Urinary bladder (tissue), 3 donors: ENCODE measurements at regions not wholly inside any gene's neighbourhood (a gene's known extent, or its start where the extent isn't known, plus 50 kb on each side); places are given as distances from the start of the nearest gene placed in this dataset.

Experiments
- DNase-seq: peaks from one replicate; pipeline ENCODE4 v3.0.0-alpha.2; 2015; ENCODE audit errors: extremely low spot score
- H3K27ac ChIP-seq: one replicate; pipeline ENCODE4 v1.5.1; 2013; ENCODE audit warnings: low read depth, mild to moderate bottlenecking, moderate library complexity
- H3K36me3 ChIP-seq: one replicate; pipeline ENCODE4 v1.6.1; 2013; ENCODE audit warnings: mild to moderate bottlenecking, moderate library complexity; ENCODE audit not compliant: insufficient read depth
- H3K4me1 ChIP-seq: one replicate; pipeline ENCODE4 v1.6.1; 2013; ENCODE audit warnings: mild to moderate bottlenecking, moderate library complexity; ENCODE audit not compliant: insufficient read depth
- H3K4me3 ChIP-seq: one replicate; pipeline ENCODE4 v1.5.1; 2013; ENCODE audit warnings: low read depth, low read length
- WGBS: extraction: QIAGEN DNeasy Blood & Tissue Kit; methylation state at CpG from one replicate; pipeline ENCODE4 v1.1.7; 2013; 5-methylcytosine and 5-hydroxymethylcytosine counted together
- donor health status: healthy with polysubstance abuse.
- donor health status: healthy.

DNA sequence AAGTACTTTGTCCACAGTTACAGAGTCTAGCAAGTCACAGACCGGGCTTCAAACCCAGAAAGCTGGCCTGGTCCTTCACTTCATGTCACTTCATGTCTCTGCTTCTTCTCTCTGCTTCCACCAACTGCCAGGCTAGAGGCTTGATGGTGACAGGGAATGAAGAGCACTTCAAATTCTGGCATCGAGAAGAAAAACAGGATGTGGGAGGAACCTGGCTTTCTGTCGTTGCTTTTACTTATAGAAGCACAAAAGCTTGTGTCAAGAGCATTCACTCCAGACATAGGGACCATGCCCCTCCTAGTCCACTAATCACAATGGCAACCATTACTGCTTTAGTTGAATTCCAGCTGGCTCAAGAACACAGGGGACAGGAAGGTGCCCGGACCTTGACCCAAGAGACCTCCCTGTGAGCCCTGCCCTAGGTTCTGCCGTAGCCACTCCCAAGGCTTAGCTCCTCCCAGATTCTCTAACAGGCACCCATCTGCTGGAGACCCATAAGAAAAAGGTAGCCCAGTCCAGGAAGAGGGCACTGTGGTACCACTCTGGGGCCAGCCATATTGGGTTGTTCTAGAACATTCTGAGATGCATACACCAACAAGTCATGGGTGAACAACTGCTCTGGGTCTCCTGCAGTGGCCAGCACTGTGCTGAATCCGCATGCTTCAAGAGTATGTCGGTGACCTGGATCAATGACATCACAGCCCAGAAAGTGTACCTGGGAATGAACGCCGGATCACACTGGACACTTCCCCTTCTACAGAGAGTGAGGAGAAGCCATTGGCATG is 181.8 kb downstream of the C16orf95 start:
- DNase-seq = no peak
- no peak overlapping the region for H3K4me3 ChIP-seq
- no peaks in the 10 kb centered on the region for H3K36me3 ChIP-seq
- no peak overlapping the region for H3K27ac ChIP-seq
- WGBS = 71% methylated on average over 9 of the region's 9 CpGs
- H3K4me1 ChIP-seq = no peaks in the 10 kb centered on the region

DNA sequence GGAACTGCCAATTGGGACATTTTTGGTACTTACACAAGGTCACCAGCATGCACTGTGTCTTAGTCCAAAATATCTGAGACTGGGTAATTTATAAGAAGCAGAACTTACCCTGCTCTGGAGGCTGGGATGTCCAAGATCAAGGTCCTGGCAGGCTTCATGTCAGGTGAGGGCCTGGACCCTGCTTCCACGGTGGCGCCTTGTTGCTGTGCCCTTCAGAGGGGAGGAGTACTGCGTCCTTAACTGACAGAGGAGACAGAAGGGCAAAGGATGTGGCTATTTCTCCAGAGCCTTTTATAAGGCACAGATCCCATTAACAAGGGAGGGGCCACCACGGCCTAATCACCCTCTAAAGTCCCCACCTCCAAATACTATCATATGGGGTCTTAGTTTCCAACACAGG is 178.9 kb downstream of the C16orf95 start:
- Histone ChIP-seq H3K27ac (no peak overlapping the region), H3K4me3 (no peak overlapping the region), H3K4me1 (no peaks in the 10 kb centered on the region), H3K36me3 (no peaks in the 10 kb centered on the region)
- 91% methylated on average over 4 of the region's 4 CpGs for WGBS
- no peak for DNase-seq

DNA sequence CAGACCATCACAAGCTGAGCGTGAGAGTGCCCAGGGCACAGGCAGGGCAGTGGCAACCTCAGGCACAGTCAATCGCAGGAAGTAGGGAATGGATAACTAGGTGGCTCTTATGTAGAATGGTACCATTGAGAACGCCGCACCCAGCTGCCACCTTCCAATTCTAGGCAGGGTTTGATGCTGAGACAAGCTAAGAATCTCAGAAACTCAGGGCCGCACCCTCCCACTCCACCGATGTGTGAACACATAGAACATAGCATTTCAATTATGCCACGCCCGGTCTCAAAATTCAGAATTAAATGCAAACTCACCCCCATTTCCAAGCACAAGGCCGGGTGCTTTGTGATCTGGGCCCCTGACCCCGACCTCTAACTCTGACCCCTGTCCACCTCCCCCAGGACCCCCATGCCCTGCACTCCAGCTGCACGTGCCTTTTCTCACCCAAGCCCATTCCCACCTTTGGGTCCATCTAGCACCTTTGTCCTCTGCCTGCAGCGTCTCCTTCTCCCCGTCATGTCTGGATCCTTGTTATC is 178.4 kb downstream of the C16orf95 start:
- WGBS = 92% methylated on average over 13 of the region's 13 CpGs
- Histone ChIP-seq H3K27ac (no peak overlapping the region), H3K4me3 (no peak overlapping the region), H3K36me3 (no peaks in the 10 kb centered on the region), H3K4me1 (no peaks in the 10 kb centered on the region)
- no peak for DNase-seq

DNA sequence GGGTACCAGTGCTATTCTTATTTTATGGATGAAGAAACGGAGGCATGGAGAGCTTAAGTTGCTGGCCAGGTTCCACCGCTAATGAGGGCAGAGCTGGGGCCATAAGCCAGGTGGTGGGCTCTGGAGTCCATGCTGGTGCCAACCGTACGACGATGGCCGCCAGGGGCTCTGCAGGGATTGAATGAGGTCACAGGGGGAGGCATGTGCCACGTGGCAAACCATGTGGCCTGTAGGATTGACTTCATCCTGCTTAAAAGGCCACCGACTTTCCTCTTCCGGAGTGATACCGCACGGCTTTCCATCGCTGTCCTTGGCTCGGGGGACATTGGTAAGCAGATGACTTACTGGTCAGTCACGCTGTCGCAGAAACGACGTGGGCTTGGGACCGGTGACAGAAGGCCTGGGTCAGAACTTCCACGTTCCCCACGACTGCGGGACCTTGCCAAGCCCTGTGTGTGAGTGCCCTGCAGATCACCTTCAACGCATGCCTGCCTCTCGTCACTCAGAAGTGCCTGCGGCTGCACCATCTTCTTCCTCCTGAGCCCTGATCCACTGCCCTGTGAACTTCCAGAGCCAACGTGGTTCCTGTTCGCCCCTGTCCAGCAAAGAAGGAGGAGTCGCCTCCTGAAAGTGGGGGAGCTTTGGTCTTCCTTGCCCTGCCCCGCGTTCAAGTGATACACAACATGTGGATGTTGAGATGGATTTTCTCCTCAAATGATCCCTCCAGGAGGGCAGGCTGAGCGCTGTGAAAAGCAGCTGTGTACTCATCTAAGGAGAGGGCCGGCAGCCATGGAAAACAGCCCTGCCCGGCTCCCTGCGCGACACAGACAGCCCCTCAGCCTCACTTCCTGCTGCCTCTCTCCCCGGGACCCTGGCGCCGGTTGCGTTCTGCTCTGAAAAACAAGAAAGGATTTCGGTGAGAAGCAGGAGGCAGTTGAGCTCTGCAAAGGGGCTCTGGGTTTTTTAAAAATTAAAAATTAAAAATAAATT is 176.7 kb downstream of the C16orf95 start:
- Histone ChIP-seq H3K4me3 (no peak overlapping the region), H3K27ac (no peak overlapping the region), H3K36me3 (no peaks in the 10 kb centered on the region), H3K4me1 (no peaks in the 10 kb centered on the region)
- 77% methylated on average over 39 of the region's 39 CpGs for WGBS
- DNase-seq = no peak

DNA sequence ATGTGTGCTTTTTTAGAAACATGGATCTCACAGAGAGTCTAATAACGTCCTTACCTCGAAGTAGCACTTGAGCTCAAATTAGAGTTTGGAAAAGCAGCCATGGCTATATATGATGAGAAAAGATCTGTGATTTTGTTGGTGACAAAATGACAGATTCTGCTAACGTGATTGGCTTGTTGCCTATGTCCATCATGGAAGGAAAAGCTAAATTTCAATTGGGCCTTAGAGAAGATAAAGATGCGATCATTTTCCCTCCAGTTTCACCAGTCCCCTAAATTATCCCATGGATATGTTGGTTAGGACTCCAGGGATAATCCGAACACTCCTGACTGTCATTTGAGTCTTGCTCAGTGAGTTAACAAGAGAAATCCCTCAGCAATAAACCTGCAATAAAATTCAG is 175.8 kb downstream of the C16orf95 start:
- Histone ChIP-seq H3K4me3 (no peak overlapping the region), H3K36me3 (no peaks in the 10 kb centered on the region), H3K27ac (no peak overlapping the region), H3K4me1 (no peaks in the 10 kb centered on the region)
- 63% methylated on average over 5 of the region's 5 CpGs for WGBS
- DNase-seq = no peak

DNA sequence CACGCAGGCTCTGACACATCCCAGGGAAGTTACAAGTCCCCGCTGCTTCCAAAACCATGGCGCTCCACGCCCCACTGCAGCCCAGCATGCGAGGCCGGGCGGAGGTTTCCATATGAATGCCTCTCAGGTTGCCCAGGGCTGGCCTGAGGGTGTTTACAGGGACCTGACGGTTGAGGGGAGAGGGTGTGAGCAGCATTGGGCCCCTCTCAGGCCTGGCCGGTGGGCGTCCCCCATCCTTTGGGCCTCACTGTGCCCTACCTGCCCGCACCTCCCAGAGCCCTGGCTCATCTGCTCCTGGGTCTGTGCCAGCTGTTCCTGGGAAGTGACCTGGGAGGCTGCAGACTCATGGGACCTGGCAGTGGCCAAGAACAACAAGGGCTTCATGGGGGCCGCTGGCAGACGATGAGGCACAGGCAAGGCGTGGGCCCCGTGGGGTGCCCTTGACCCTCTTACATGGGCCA is 173.5 kb downstream of the C16orf95 start:
- no peak overlapping the region for H3K4me3 ChIP-seq
- no peak overlapping the region for H3K27ac ChIP-seq
- no peaks in the 10 kb centered on the region for H3K4me1 ChIP-seq
- no peak for DNase-seq
- no peaks in the 10 kb centered on the region for H3K36me3 ChIP-seq
- WGBS = 88% methylated on average over 15 of the region's 15 CpGs

DNA sequence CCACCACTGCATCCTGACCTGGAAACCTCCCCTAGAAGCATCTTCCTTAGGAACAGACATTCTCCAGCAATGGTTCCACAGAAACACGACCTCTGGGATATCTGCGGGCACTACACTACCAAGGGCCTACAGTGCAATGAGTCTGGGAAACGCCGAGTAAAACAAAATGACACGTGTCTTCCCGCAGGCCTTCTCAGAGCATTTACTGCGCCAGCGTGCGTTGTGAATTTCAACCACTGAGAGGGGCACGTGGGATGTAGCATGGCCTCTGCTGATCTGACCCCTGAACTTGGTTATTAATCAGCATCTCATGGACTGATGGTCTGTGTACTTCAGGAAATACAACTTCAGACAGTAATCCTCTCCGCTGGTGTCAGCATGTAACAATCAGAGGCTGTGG is 173.0 kb downstream of the C16orf95 start:
- 91% methylated on average over 11 of the region's 11 CpGs for WGBS

DNA sequence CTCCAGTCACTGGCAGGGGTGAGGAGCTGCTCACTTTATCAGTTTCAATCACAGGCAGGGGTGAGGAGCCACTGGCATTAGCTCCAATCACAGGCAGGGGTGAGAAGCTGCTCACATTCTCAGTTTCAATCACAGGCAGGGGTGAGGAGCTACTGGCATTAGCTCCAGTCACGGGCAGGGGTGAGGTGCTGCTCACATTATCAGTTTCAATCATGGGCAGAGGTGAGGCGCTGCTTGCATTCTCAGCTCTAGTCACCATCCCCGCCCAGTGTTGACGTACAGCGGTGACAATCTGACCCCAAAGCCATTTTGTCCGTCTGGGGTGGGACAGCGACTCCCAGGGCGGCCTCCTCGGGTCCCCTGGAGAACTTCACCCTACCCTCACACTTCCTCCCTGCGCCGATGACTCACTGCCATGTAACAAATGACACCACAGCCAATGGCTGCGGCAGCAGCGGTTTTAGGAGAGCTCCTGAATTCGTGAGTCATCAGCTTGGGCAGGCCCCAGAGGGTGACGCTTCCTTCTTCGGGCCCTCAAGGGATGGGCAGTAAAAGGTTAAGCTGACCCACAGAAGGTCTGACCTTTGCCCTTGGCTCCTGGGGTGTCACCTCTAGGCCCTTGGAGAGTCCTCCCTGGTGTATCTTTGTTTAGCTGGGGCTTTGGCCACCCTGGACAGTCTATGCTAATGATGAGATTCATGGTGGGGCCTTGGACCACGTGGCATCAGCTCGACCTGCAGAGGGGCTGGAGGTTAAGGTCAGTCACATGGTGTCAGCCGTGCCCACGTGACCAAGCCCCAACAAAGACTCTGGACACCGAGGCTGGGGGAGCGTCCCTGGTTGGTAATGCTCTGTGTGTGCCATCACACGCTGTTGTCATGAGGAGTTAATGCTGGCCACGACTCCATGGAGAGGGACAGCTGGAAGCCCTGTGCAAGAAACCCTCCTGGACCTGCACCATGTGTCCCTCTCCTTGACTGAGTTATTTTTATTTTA is 171.7 kb downstream of the C16orf95 start:
- Histone ChIP-seq H3K27ac (no peak overlapping the region), H3K4me1 (no peaks in the 10 kb centered on the region), H3K4me3 (no peak overlapping the region), H3K36me3 (no peaks in the 10 kb centered on the region)
- WGBS = 95% methylated on average over 24 of the region's 24 CpGs
- DNase-seq = no peak

More for the DNA sequence above, 173.0 kb downstream of the C16orf95 start:
- Histone ChIP-seq H3K36me3 (no peaks in the 10 kb centered on the region), H3K27ac (no peak overlapping the region), H3K4me1 (no peaks in the 10 kb centered on the region), H3K4me3 (no peak overlapping the region)
- DNase-seq = no peak

DNA sequence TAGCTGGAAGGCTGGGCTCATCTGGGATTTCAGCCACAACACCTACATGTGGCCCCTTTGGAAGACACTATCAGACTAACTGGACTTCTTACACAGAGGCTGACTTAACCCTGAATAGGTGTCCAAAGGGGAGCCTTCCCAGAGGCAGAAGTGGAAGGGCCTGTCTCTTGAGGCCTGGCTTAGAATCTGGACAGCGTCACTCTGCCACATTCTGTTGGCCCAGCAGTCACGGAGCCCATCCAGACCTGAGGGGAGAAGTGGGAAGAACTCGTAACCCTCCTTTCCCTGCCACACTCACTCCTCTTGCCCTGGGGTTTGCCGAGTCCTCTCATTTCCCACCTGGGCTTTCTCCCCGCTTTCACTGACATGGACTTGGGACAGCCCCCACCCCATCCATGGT is 170.5 kb downstream of the C16orf95 start:
- H3K4me1 ChIP-seq = no peaks in the 10 kb centered on the region
- no peaks in the 10 kb centered on the region for H3K36me3 ChIP-seq
- H3K27ac ChIP-seq = no peak overlapping the region
- H3K4me3 ChIP-seq = no peak overlapping the region
- WGBS = 89% methylated on average over 5 of the region's 5 CpGs
- DNase-seq = no peak

DNA sequence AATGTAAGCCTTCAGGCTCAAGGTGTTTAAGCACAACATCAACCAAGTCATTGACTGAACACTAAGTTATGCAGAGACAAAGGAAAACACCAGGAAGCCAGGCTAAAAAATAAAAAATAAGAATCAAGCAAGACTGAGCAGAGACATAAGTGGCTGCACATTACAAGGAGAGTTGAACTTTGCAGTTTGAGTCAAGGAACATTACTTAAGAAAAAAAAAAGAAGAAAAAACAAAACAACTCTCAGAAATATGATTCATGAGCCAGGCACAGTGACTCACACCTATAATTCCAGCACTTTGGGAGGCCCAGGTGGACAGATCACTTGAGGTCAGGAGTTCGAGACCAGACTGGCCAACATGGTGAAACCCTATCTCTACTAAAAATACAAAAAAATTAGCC is 168.1 kb downstream of the C16orf95 start:
- no peak for DNase-seq
- Histone ChIP-seq H3K4me3 (no peak overlapping the region), H3K4me1 (no peaks in the 10 kb centered on the region), H3K36me3 (no peaks in the 10 kb centered on the region), H3K27ac (no peak overlapping the region)
- 97% methylated on average over 1 of the region's 1 CpG for WGBS

DNA sequence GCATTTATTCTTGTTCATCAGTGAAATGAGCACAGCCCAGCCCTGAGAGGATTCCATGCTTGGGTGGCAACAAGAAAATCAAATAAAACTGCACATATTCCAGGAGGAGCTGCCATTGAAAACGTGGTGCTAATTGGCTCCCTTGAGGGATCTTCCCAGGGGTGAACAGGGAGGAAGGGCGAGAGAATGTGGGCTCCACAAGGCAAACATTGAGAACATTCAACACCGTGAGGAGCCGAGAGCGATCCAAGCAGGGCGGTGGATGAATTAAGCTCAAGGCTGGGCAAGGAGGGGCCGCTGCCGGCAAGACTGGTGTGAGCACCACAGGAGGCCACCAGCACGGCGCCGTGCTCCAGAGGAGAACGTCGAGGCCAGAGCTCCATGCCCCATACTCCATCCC is 166.9 kb downstream of the C16orf95 start:
- WGBS = 53% methylated on average over 13 of the region's 13 CpGs

DNA sequence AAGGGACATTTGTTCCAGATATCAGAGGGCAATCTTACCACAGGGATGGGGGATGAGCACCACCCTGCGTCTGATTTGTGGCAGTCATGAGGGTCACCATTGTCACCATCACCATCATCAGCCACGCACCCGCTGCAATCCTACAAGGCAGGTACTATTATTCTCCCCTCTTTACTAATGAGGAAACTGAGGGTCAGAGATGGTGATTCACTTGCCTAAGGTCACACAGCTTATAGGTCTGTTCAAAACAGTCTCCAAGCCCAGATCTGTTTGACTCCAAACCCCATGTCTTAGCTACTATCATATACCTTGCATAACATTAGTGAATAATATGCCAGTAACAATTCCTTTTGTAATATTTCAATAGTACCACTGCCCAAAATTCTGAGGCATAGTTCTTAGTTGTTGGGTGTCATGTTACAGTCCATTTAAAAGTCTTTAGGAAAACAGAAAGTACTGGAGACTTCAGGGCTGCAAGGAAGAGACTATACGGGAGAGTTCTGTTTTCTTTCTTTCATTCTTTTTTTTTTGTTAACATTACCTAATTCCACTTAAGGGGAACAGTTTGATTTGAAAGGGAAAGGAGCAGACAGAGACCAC is 166.4 kb downstream of the C16orf95 start:
- no peak for DNase-seq
- no peak overlapping the region for H3K4me3 ChIP-seq
- no peak overlapping the region for H3K27ac ChIP-seq
- H3K4me1 ChIP-seq = no peaks in the 10 kb centered on the region
- H3K36me3 ChIP-seq = no peaks in the 10 kb centered on the region
- 68% methylated on average over 4 of the region's 4 CpGs for WGBS

More for the DNA sequence above, 166.9 kb downstream of the C16orf95 start:
- H3K27ac ChIP-seq = no peak overlapping the region
- no peaks in the 10 kb centered on the region for H3K4me1 ChIP-seq
- no peaks in the 10 kb centered on the region for H3K36me3 ChIP-seq
- no peak for DNase-seq
- H3K4me3 ChIP-seq = no peak overlapping the region
